Retinal pigment epithelial cell (primary cell): ENCODE measurements at regions not wholly inside any gene's neighbourhood (a gene's known extent, or its start where the extent isn't known, plus 50 kb on each side); places are given as distances from the start of the nearest gene placed in this dataset.

ENCODE experiments used
- DNase-seq: peaks from one replicate; pipeline ENCODE4 v3.0.0-alpha.2; 2010; ENCODE audit warnings: low read depth
- H3K4me3 ChIP-seq: 2 replicates; pipeline ENCODE4 v1.5.1; 2011; ENCODE audit warnings: mild to moderate bottlenecking, low read length, control low read depth, moderate library complexity
- CTCF ChIP-seq: conservative IDR thresholded peaks from 2 replicates; pipeline ENCODE4 v1.5.1; 2011; ENCODE audit warnings: low read depth, low read length, control low read depth, inconsistent platforms

- H3K4me3 ChIP-seq: no peak overlapping the region
- DNase-seq: no peak
- no peak for TF ChIP-seq CTCF
These were observed 527.2 kb upstream of the SOX11 start for GRCh38 chr2:5164776-5165525.

- no peak overlapping the region for H3K4me3 ChIP-seq
- no peak for DNase-seq
- TF ChIP-seq CTCF: no peak
These were observed 519.3 kb upstream of the SOX11 start for GRCh38 chr2:5172923-5173322.

- DNase-seq: no peak
- no peak overlapping the region for H3K4me3 ChIP-seq
- TF ChIP-seq CTCF: no peak
These were observed 518.2 kb upstream of the SOX11 start for GRCh38 chr2:5173876-5174535.

GRCh38 chr2:5175231-5175630 lies 517.0 kb upstream of the SOX11 start:
- H3K4me3 ChIP-seq: no peak overlapping the region
- no peak for DNase-seq
- TF ChIP-seq CTCF: no peak

- H3K4me3 ChIP-seq: no peak overlapping the region
- no peak for TF ChIP-seq CTCF
- no peak for DNase-seq
These were observed 515.4 kb upstream of the SOX11 start for GRCh38 chr2:5176764-5177163.

- no peak for TF ChIP-seq CTCF
- no peak for DNase-seq
- H3K4me3 ChIP-seq: no peak overlapping the region
These were observed 509.2 kb upstream of the SOX11 start for GRCh38 chr2:5183031-5183430.

- no peak for DNase-seq
- H3K4me3 ChIP-seq: no peak overlapping the region
- no peak for TF ChIP-seq CTCF
These were observed 504.9 kb upstream of the SOX11 start for GRCh38 chr2:5187283-5187682.
